ENCODE measurements at regions not wholly inside any gene's neighbourhood (a gene's known extent, or its start where the extent isn't known, plus 50 kb on each side); places are given as distances from the start of the nearest gene placed in this dataset.

GRCh38 chr15:35166730-35167359, 81.8 kb upstream of the NANOGP8 start (continued):
- TF ChIP-seq TFAP4 (CRISPR knock-in tag; IDR thresholded peaks at IDR 0.05; ENCODE audit: borderline replicate concordance) (no peak), ZNF23 (CRISPR knock-in tag; IDR thresholded peaks at IDR 0.05) (no peak), NFXL1 (CRISPR knock-in tag; IDR thresholded peaks at IDR 0.05) (no peak), PHTF2 (CRISPR knock-in tag; IDR thresholded peaks at IDR 0.05) (no peak), TOE1 (IDR thresholded peaks at IDR 0.05; ENCODE audit: borderline replicate concordance) (no peak; the same call in 1 of the 2 replicates), TOE1 (CRISPR knock-in tag; IDR thresholded peaks at IDR 0.05; ENCODE audit: borderline replicate concordance, low read depth) (no peak), HOMEZ (CRISPR knock-in tag; IDR thresholded peaks at IDR 0.05) (no peak), PCBP2 (IDR thresholded peaks at IDR 0.05; ENCODE audit: low read depth, low read length, poor library complexity, severe bottlenecking) (no peak), SIRT6 (IDR thresholded peaks at IDR 0.05; ENCODE audit: low read depth, low read length) (no peak), ZNF699 (CRISPR knock-in tag; IDR thresholded peaks at IDR 0.05; ENCODE audit: insufficient replicate concordance) (no peak), ZNF551 (CRISPR knock-in tag; IDR thresholded peaks at IDR 0.05) (no peak), ZMIZ1 (IDR thresholded peaks at IDR 0.05; ENCODE audit: low read depth in 2 of 2, low read length in 2 of 2) (peak in 1 of 2 experiments; percentile 97; a peak in 2 of 4 replicates), HMG20B (CRISPR knock-in tag; IDR thresholded peaks at IDR 0.05) (no peak), SIX5 (IDR thresholded peaks at IDR 0.05; ENCODE audit: borderline replicate concordance in 1 of 2, insufficient read depth in 1 of 2, low read depth in 1 of 2, low read length in 2 of 2) (no peak), CBX5 (IDR thresholded peaks at IDR 0.05; ENCODE audit: borderline replicate concordance, low read depth) (no peak)
- TF ChIP-seq, protein P1, sequence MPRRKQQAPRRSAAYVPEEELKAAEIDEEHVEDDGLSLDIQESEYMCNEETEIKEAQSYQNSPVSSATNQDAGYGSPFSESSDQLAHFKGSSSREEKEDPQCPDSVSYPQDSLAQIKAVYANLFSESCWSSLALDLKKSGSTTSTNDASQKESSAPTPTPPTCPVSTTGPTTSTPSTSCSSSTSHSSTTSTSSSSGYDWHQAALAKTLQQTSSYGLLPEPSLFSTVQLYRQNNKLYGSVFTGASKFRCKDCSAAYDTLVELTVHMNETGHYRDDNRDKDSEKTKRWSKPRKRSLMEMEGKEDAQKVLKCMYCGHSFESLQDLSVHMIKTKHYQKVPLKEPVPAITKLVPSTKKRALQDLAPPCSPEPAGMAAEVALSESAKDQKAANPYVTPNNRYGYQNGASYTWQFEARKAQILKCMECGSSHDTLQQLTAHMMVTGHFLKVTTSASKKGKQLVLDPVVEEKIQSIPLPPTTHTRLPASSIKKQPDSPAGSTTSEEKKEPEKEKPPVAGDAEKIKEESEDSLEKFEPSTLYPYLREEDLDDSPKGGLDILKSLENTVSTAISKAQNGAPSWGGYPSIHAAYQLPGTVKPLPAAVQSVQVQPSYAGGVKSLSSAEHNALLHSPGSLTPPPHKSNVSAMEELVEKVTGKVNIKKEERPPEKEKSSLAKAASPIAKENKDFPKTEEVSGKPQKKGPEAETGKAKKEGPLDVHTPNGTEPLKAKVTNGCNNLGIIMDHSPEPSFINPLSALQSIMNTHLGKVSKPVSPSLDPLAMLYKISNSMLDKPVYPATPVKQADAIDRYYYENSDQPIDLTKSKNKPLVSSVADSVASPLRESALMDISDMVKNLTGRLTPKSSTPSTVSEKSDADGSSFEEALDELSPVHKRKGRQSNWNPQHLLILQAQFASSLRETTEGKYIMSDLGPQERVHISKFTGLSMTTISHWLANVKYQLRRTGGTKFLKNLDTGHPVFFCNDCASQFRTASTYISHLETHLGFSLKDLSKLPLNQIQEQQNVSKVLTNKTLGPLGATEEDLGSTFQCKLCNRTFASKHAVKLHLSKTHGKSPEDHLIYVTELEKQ (CRISPR knock-in tag; IDR thresholded peaks at IDR 0.05), result no peak
- TF ChIP-seq, protein P2, sequence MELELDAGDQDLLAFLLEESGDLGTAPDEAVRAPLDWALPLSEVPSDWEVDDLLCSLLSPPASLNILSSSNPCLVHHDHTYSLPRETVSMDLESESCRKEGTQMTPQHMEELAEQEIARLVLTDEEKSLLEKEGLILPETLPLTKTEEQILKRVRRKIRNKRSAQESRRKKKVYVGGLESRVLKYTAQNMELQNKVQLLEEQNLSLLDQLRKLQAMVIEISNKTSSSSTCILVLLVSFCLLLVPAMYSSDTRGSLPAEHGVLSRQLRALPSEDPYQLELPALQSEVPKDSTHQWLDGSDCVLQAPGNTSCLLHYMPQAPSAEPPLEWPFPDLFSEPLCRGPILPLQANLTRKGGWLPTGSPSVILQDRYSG (tag; conservative IDR thresholded peaks at IDR 0.05; ENCODE audit: low read depth), result no peak; the same call in 1 of the 2 replicates
